ENCODE measurements at regions not wholly inside any gene's neighbourhood (a gene's known extent, or its start where the extent isn't known, plus 50 kb on each side); places are given as distances from the start of the nearest gene placed in this dataset.

DNA sequence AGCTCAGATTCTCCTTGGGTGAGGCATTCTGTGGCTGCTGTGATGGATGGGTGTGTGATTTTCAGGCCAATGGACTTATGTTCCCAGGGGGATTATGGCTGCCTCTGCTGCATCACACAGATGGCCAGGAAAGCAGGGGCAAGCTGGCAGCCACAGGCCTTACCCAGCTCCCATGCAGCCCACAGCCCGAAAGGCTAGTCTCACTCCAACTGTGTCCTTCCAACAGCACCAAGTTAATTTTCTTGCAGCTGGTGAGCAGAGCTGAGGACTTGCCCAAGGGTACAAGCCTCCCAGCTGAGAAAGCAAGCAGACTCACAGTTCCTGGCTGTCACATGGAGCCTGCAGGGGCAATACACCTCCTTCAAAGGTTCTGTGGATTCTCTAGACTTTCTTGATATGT is 155.2 kb upstream of the KHDRBS2 start:
- TF ChIP-seq SP1 (IDR thresholded peaks at IDR 0.05), result no peak
- TF ChIP-seq BHLHE40 (IDR thresholded peaks at IDR 0.05; ENCODE audit: borderline replicate concordance), result no peak
- TF ChIP-seq ELF4 (IDR thresholded peaks at IDR 0.05), result no peak
- no peak for TF ChIP-seq NFRKB (IDR thresholded peaks at IDR 0.05)
- TF ChIP-seq FOXK2 (IDR thresholded peaks at IDR 0.05), result no peak
- no peak for TF ChIP-seq FOXA1 (IDR thresholded peaks at IDR 0.05)
- TF ChIP-seq TARDBP (IDR thresholded peaks at IDR 0.05), result no peak
- TF ChIP-seq HDGF (IDR thresholded peaks at IDR 0.05; ENCODE audit: borderline replicate concordance), result no peak
- TF ChIP-seq ZNF384 (IDR thresholded peaks at IDR 0.05), result no peak
- no peak for TF ChIP-seq SUZ12 (IDR thresholded peaks at IDR 0.05)
- TF ChIP-seq FOXM1 (IDR thresholded peaks at IDR 0.05; ENCODE audit: borderline replicate concordance), result no peak
- TF ChIP-seq LEF1 (IDR thresholded peaks at IDR 0.05; ENCODE audit: borderline replicate concordance), result no peak
- no peak for TF ChIP-seq L3MBTL2 (conservative IDR thresholded peaks at IDR 0.05)
- TF ChIP-seq CTBP1 (IDR thresholded peaks at IDR 0.05; ENCODE audit: borderline replicate concordance), result no peak
